BE2C (cell line): ENCODE measurements at regions not wholly inside any gene's neighbourhood (a gene's known extent, or its start where the extent isn't known, plus 50 kb on each side); places are given as distances from the start of the nearest gene placed in this dataset.

Experiments used
- DNase-seq: peaks from one replicate; pipeline ENCODE4 v3.0.0-alpha.2; 2020
- H3K27me3 ChIP-seq: fragments of 250-450 bp; sonication (Bioruptor Pico); 2 replicates; pipeline ENCODE4 v1.5.1; 2020; ENCODE audit warnings: mild to moderate bottlenecking
- H3K36me3 ChIP-seq: fragments of 250-450 bp; sonication (Bioruptor Pico); 2 replicates; pipeline ENCODE4 v1.5.1; 2020; ENCODE audit warnings: mild to moderate bottlenecking
- H3K4me1 ChIP-seq: fragments of 250-450 bp; sonication (Bioruptor Pico); 2 replicates; pipeline ENCODE4 v1.5.1; 2020
- H3K4me3 ChIP-seq: 2 replicates; pipeline ENCODE4 v1.5.1; 2011; ENCODE audit warnings: low read depth, low read length
- H3K9me3 ChIP-seq: fragments of 250-450 bp; sonication (Bioruptor Pico); 2 replicates; pipeline ENCODE4 v1.5.1; 2020
- CTCF ChIP-seq: IDR thresholded peaks from 2 replicates; pipeline ENCODE4 v1.5.1; 2012; ENCODE audit warnings: mild to moderate bottlenecking, low read depth, low read length

- no peak for TF ChIP-seq CTCF
- Histone ChIP-seq H3K36me3 (no peaks in the 10 kb centered on the region), H3K4me3 (no peak overlapping the region), H3K27me3 (no peaks in the 10 kb centered on the region), H3K4me1 (no peaks in the 10 kb centered on the region), H3K9me3 (no peaks in the 10 kb centered on the region)
- DNase-seq: no peak
Observed at GRCh38 chr13:105037110-105037509, 1498.4 kb downstream of the EFNB2 start.

GRCh38 chr13:105035092-105035491 lies 1500.4 kb downstream of the EFNB2 start:
- Histone ChIP-seq H3K27me3 (no peaks in the 10 kb centered on the region), H3K9me3 (no peaks in the 10 kb centered on the region), H3K4me3 (no peak overlapping the region), H3K4me1 (no peaks in the 10 kb centered on the region), H3K36me3 (no peaks in the 10 kb centered on the region)
- DNase-seq: no peak
- no peak for TF ChIP-seq CTCF

- Histone ChIP-seq H3K36me3 (no peaks in the 10 kb centered on the region), H3K27me3 (no peaks in the 10 kb centered on the region), H3K4me1 (no peaks in the 10 kb centered on the region), H3K4me3 (no peak overlapping the region), H3K9me3 (no peaks in the 10 kb centered on the region)
- TF ChIP-seq CTCF: no peak
- DNase-seq: no peak
Observed at GRCh38 chr13:105033999-105034398, 1501.5 kb downstream of the EFNB2 start.

- no peaks in the 10 kb centered on the region for H3K4me1 ChIP-seq
- no peak overlapping the region for H3K4me3 ChIP-seq
- H3K9me3 ChIP-seq: no peaks in the 10 kb centered on the region
- TF ChIP-seq CTCF: no peak
- H3K36me3 ChIP-seq: no peaks in the 10 kb centered on the region
- no peaks in the 10 kb centered on the region for H3K27me3 ChIP-seq
- DNase-seq: no peak
Observed at GRCh38 chr13:105031306-105031705, 1504.2 kb downstream of the EFNB2 start.

- no peaks in the 10 kb centered on the region for H3K9me3 ChIP-seq
- H3K4me1 ChIP-seq: no peaks in the 10 kb centered on the region
- H3K36me3 ChIP-seq: no peaks in the 10 kb centered on the region
- no peak for DNase-seq
- H3K4me3 ChIP-seq: no peak overlapping the region
- no peaks in the 10 kb centered on the region for H3K27me3 ChIP-seq
- TF ChIP-seq CTCF: no peak
Observed at GRCh38 chr13:105030851-105031250, 1504.6 kb downstream of the EFNB2 start.

GRCh38 chr13:105019073-105019472 lies 1516.4 kb downstream of the EFNB2 start:
- H3K4me3 ChIP-seq: no peak overlapping the region
- no peaks in the 10 kb centered on the region for H3K27me3 ChIP-seq
- H3K36me3 ChIP-seq: no peaks in the 10 kb centered on the region
- H3K9me3 ChIP-seq: no peaks in the 10 kb centered on the region
- no peaks in the 10 kb centered on the region for H3K4me1 ChIP-seq
- TF ChIP-seq CTCF: no peak
- no peak for DNase-seq
